Prostate gland (tissue), 2 donors: ENCODE measurements at regions not wholly inside any gene's neighbourhood (a gene's known extent, or its start where the extent isn't known, plus 50 kb on each side); places are given as distances from the start of the nearest gene placed in this dataset.

Experiments used
- CTCF ChIP-seq, 4 experiments: fragments of 200-600 bp in 2 of 4; fragments of 450-650 bp in 2 of 4; sonication (generic) in 2 of 4; IDR thresholded peaks; 1 replicate in 3 of 4; 2 replicates in 1 of 4; pipeline ENCODE4 v1.5.1; 2016 to 2019; ENCODE audit warnings: antibody characterized with exemption in 4 of 4, mild to moderate bottlenecking in 2 of 4, moderate library complexity in 2 of 4
- POLR2A ChIP-seq: fragments of 450-650 bp; IDR thresholded peaks from one replicate; pipeline ENCODE4 v1.6.1; 2016; ENCODE audit warnings: antibody characterized with exemption, mild to moderate bottlenecking

- TF ChIP-seq CTCF (IDR thresholded peaks at IDR 0.05) (peak in 3 of 4 experiments; percentile 67 to 78 (median 73)), POLR2A (no peak)
These were observed 111.3 kb upstream of the CARD11 start for GRCh38 chr7:3154881-3155494.
